Urothelium cell line (cell line): ENCODE measurements at regions not wholly inside any gene's neighbourhood (a gene's known extent, or its start where the extent isn't known, plus 50 kb on each side); places are given as distances from the start of the nearest gene placed in this dataset.

Experiments
- DNase-seq: peaks from one replicate; pipeline ENCODE4 v3.0.0; 2011; ENCODE audit warnings: low spot score, mixed read lengths
- FAIRE-seq: peaks from 2 replicates; lab custom pipeline; 2011; peaks lifted over from hg19 to GRCh38; lab: Jason Lieb, UNC

DNA sequence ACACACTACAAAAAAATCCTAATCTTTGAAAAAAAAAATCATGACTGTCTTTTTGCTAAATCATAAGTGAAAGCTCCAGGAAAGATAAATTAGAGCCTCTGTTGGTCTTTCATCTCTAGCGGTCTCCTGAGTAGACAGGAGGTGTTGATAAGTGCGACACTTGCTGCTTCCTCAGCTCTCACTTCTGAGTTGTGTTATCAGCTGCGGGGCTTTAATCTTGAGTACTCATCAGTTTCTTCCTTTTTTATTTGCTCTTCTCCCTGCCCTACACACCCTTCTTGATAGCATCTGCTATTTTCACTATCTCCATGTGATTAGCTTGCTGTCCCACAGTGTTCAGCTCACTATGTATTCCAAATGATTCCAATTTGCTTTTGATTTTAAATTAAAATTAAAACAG is 1449.2 kb downstream of the C4orf33 start:
- no peak for DNase-seq
- no peak for FAIRE-seq

DNA sequence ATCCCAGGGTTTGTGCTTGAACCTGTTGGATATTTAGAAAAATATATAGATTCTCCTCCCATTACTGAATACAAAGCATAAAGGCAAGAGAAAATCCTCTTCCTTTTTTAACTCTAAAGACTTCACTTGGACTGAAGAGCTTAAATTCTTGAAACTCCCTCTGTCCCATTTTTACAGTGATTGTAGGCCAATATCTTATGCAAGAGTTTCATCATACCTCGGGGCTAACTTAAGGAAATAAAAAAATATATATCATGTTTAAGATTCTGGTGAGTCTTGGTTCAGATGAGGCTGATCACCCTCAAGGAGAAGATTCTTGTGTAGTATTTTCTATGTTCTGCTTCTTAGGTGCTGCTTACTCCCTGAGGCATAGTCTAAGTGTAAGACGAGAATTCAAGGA is 1449.6 kb downstream of the C4orf33 start:
- FAIRE-seq (no peak), DNase-seq (no peak)

DNA sequence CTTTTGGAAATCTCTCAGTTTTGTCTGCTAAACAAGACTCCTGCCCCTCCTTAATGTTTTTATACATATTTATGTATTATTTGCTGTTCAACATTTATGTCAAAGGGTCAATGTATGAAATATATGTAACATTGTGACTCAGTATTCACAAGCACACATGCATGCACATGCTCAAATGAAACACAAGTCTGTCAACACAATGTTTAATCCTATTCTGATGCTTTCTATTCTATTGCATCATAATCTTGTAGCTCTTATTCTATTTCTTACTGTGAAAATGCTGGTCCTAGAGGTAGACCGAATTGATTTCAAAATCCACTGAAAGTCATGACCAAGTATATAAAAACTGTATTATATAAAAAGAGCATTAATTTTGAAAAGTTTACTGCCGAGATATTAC is 1463.3 kb downstream of the C4orf33 start:
- DNase-seq = no peak
- FAIRE-seq = no peak

DNA sequence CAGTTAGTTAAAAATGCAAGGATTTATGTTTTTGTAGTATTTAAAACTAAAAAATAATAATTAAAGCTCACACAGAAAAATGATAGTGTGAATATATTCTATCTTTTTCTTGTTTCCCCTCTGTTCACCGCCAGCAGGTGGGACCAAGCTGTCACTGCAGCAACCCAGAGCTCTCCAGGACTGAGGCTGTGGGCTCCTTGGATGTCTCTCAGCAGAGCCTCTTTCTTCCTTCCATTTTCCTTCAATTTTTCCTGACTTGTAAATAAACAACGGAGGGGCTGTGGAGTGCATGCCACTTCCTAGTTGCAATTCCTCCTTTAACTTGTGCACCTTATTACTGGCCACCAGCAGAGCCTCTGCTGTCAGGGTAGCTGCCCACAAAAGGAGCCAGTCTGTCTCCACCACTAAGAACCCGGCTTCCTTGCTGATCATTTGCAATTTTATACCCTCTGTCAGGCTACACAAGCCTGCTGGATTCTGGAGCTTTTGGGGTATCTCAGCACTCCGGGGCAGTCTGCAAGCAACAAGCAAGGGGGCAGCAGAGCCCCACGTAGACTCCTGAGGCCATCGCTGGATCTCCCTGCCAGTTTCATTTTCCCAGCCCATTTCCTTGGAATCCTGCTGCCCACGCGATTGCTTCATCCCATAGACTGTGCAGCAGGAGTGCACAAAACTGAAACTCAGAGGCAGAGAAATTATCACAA is 1467.4 kb downstream of the C4orf33 start:
- peak; percentile 49 for DNase-seq
- no peak for FAIRE-seq

DNA sequence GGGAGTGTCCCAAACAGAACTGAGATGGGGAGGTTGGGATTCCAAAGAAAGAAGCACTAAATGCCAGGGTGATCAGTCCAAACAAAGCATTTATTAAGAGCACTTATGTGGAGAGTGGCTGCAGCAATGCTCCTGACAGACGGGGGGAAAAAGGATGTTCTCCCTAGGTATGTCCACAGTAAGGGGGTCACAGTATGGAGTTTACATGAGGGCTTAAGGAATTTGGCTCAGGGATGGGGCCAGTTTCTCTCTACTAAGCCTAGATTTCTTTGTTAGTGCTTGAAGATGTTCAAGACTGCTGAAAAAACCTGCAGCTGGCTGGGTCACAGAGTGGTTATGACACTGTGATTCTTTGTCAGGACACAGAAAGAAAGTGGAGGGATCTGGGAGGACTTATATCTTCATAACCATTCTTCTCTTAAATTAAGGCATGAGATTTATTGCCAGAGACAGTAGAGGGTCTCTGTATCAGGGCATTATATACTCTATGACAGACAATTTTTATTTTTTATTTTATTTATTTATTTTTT is 1468.0 kb downstream of the C4orf33 start:
- FAIRE-seq (no peak), DNase-seq (no peak)

DNA sequence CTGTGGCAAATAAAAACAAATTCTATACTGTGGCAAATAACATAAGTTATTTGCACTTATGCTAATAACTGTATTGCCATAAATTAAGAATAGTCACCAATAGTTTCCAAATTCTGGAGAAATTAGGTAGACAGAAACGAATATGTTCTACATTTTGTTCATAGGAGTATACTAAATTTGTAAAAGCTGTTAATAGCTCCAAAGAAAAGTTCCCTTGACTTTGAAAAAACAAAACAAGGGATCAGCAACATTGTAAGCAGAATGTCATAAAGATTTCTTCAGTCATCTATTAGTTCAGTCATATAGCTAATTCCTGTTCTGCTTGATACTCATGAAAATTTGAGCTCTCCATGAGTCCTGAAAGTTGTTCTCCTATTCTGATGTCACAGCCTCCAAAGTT is 1472.8 kb downstream of the C4orf33 start:
- no peak for FAIRE-seq
- DNase-seq = no peak

DNA sequence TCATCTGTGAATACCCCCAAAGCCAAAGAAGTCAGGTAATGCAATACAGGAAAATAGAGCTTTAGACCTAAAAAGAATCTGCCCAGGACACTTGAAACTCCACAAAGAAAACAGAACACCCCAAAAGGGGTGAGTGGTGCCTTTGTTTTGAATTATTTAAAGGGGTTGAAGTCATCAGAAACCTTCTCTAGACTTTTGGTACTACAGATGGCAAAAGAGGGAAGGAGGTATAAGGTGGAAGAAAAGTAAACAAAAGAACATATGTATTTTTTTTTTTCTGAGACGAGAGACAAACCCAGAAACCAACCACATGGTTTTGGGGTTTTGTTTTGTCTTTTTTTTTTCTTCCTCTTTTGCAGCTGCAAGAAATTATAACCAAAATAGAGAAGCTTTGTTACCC is 1477.8 kb downstream of the C4orf33 start:
- DNase-seq = no peak
- FAIRE-seq = no peak

DNA sequence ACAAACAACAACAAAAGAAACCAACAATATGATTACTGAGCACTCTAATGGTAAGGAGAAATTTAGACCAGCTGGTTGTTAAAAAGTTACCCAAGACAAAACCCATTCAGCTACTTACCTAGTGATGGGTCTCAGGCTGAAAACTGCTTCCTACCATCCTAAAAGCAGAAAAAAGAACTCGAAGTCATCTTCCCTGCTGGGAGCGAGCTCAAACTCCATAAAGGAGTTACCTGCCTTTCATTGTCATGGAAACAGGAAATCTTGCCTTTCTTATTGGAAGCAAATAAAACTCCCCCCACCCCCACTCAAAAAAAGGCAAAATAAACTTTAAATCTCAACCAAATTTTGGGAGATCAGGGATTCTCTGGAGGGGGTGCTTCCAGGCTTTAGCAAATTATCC is 1478.3 kb downstream of the C4orf33 start:
- DNase-seq (no peak), FAIRE-seq (no peak)

DNA sequence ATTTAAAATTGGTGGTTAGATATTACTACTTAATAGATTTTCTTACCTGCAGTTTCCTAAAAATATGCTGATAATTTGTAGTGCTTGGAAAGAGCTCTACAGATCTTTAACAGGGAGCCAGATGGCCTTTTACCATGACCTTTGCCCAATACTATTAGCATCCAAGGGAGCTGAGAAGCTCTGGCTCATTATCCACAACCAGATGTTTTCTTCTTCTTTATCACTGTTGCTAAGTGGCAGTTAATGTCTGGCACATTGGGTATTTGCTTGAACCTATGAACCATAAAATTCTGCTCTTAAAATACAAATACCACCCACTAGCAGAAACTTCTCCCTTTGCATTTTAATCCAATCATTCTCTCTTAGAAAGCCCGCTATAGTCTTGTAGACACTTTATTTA is 1480.3 kb downstream of the C4orf33 start:
- no peak for FAIRE-seq
- DNase-seq = no peak

DNA sequence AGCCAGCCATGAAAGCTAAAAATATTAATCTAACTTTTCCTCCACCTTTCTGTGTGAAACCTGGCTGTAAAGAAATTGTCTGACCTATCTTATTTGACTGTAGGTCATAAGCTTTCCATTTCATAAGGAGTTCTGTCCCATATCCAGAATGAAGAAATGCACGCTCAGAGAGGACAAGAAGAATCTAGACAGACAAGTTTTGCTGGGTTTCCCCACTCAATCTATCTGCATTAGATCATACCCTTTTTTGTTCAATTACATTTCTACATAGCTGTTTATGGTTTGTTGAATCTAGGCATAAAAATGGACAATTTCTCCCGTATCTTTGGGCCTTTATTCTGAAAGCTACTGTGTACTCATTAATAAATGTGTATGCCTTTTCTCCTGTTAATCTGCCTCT is 1495.1 kb downstream of the C4orf33 start:
- DNase-seq (no peak), FAIRE-seq (no peak)

DNA sequence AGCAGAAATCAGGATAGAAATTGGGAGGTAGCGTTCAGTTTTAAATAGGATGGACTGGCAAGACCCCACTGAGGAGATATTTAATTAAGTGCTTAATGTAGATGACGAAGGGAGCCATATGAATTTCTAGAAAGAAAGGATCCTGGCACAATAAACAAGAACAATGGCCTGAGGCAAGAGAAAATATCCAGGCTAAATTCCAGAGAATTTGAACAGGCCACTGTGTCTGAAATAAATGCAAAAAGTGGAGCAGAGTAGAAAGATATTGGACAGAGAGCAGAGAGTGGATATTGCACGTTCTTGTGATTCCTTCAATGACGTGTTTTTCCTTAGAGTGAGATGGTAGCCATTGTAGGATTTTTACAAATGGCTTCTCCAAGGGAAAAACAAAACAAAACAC is 1504.8 kb downstream of the C4orf33 start:
- FAIRE-seq (no peak), DNase-seq (no peak)

DNA sequence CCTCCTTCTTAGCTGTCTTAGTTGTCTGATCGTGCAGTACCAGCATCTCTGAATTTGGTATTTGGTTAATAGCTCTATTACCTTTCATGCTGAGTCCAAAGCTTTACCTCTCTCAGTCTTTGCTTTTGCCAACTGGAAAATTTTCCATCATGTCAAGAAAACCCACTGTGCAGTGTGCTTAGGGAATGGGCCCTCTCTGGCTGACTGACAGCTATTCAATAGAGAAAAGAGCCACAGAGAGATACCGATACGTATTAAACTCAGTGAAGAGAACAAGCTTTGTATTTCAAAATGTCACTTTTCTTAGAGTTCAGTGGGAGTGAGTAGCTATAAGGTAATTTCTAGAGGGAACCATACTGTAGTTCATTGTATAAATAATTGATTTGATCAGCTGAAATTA is 1507.1 kb downstream of the C4orf33 start:
- no peak for FAIRE-seq

DNA sequence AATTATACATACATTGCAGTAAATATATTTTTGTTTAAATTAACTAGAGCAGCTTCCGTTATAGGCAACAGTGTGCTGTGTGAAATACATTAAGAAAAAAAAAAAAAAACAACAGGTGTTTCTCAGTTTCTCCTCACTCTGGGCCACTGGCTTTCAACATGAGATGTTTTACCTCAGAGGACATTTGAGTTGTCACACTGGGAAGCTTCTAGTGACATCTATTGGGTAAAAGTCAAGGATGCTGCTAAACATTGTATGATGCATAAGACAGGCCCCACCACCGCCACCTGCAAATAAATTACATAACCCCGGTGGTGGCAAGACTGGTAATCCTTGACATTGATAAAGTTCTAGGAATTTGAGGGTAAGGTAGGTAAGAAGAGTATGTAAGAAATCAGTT is 1512.2 kb downstream of the C4orf33 start:
- no peak for DNase-seq
- no peak for FAIRE-seq

More for the DNA sequence above, 1507.1 kb downstream of the C4orf33 start:
- no peak for DNase-seq

DNA sequence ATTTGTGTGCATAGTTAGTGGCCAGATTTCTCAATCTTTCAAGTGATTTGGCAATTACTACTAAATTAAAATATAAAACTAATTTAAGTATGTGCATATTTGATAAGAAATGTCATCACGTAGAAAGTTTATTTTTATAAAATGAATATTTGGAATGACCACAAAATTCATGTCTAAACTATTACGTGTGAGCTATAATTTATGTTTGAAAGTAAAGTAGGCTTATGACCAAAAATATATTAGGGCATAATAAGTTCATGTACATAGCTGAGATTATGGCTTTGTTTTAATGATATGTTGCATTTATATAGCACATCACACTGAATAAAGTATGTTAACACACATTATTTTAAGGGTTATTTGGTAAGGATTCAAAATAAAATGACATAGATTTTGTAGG is 1532.6 kb downstream of the C4orf33 start:
- DNase-seq (no peak), FAIRE-seq (no peak)

DNA sequence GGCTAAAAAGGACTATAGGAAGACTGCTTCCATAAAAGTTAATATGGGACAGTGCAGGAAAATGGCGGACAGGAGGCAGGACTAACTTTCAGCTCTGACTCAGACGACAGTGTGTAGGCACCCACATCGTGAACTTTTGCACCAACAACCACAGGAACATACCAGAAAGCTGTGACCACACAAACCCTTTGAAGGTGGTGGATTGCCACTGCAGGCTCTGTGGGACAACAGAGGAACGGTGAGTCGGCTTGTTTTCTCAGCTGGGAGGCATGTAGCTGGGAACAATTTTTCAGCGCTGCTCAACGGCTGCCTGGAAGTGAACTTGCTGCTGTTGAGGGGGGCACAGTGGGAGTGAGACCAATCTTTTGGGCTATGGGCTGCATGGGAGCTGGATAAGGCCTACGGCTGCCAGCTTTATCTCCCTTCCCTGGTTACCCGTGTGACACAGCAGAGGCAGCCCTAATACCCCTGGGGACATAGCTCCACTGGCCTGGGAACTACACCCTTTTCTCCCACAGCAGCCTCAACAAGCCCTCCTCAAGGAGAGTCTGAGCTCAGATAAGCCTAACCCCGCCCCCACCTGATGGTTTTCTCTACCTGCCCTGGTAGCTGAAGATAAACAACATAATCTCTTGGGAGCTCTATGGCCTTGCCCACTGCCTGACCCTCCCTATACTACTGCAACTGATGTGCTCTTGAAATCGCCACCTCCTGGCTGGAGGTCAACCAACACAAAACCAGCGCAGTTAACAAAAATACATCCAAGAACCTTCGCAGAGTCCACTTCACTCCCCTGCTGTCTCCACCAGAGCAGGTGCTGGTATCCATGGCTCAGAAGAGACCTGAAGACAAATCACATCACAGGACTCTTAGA is 1537.0 kb downstream of the C4orf33 start:
- DNase-seq = peak; percentile 1
- no peak for FAIRE-seq

DNA sequence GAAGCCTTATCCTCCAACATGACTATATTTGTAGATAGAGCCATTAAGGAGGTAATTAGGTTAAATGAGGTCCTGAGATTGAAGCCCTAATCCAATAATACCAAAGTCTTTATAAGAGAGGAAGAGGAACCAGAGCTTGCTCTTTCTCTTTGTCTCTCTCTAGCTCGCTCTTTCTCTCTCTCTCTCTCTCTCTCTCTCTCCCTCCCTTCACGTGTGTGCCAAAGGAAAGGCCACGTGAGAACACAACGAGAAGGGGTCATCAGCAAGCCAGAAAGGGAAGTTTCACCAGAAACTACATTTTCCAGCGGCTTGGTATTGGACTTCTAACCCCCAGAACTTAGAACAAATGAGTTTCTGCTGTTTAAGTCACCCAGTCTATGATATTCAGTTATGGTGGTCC is 1540.5 kb downstream of the C4orf33 start:
- FAIRE-seq (no peak), DNase-seq (no peak)

DNA sequence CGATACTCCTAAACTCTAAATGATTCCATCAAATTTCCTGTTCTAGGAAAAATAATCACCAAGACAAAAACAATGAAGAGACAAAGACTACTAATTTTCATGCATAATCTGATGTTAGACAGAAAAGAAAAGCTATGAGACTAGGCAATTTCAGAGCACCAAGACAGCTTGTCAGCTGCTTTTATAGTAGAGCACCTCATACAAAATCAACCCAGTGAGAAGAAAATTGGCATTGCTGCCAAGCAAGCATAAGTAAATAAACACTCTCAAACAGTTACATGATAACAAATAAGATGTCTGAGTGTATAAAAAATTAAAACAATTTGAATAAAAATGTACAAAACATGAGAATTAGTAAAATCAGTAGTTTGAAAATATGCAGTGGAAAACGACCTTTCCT is 1544.6 kb downstream of the C4orf33 start:
- FAIRE-seq (no peak), DNase-seq (no peak)

DNA sequence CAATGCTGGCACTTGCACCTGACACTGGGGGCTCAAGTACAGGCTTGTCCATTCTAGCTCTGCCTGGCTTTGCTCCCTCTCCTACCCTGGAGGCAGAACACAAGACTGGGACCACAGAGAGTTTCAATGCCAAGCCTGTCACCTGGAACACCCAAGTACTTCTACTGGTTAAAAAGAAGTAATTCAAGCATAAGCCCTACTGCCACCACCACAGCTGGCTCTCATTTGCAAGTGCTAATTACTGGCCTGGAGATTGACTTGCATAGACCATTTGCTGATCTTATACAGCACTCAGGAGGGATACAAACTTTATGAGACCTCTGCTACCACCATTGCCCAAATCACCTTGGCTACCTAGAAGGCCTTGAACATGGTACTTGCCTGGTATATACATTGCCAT is 1550.9 kb downstream of the C4orf33 start:
- FAIRE-seq = no peak
- DNase-seq = no peak

DNA sequence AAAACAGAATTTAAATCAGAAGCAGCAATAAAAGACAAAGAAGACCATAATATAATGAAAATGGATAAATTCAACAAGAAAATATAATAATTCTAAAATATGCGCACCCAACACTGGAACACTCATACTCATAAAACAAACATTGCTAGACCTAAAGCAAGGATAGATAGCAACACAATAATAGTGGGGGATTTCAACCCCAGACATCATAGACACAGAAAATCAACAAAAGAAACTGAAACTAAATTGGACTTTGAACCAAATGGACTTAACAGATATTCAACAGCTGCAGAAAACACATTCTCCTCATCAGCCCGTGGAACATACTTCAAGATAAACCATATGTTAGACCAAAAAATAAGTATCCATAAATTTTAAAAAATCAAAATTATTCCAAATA is 1552.6 kb downstream of the C4orf33 start:
- no peak for FAIRE-seq

DNA sequence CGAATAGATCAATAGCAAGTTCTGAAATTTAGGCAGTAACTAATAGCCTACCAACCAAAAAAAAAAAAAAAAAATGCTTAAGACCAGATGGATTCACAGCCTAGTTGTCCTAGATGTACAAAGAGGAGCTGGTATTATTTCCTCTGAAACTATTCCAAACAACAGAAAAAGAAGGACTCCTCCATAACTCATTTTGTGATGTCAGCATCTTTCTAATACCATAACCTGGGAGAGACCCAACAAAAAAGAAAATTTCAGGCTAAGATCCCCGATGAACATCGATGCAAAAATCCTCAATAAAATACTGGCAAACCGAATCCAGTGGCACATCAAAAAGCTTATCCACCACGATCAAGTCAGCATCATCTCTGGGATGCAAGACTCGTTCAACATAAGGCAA is 1557.9 kb downstream of the C4orf33 start:
- FAIRE-seq (no peak), DNase-seq (no peak)

More for the DNA sequence above, 1552.6 kb downstream of the C4orf33 start:
- DNase-seq = no peak

DNA sequence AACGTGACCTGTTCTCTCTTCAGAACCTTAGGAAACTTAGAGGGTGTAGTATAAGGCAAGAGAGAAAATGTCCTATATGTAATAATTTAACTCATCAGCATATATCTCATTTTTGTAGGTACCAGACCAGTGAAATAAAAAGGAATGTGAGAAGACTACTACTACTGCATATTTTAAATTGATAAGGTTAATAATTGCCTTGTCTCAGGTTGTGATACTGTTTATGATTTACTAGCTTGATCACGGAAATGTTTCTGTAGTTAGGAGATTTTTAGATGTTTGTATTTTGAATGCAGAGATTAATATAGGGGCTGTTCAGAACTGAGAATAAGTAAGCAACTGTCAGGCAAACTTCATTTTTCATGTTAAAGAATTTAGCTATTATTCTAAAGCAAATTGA is 1563.4 kb downstream of the C4orf33 start:
- FAIRE-seq = no peak

DNA sequence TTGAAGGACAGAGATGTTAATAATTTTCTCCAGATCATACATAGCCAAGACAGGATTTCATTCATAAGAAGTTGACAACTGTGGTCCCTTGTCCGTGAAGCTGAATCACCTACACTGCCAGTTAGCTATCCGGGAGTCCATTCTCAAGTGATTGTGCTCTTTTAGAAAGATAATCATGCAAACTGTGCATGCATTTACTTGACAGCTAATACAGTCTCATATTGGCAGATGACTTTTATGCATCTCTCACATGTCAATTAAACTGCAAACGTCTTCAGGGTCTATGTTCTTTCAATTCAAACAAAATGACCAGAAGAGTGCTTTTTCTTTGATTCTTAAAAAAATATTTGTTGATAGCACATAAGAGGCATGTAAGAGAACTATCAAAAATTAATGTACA is 1572.9 kb downstream of the C4orf33 start:
- DNase-seq (no peak), FAIRE-seq (no peak)

More for the DNA sequence above, 1563.4 kb downstream of the C4orf33 start:
- DNase-seq = no peak
